NCI-H1417 treated with DMSO at 0.1 percent for 48 hours (cell line): ENCODE measurements at regions not wholly inside any gene's neighbourhood (a gene's known extent, or its start where the extent isn't known, plus 50 kb on each side); places are given as distances from the start of the nearest gene placed in this dataset.
"Not testable (repeated sequence)": the region's sequence is repeated elsewhere in the genome, so short reads cannot be mapped to it uniquely, and the experiment has no call there.

ENCODE experiments used
- DNase-seq: peaks from one replicate; lab custom pipeline; 2025; lab: John Stamatoyannopoulos, UW

GRCh38 chr11:109939166-109939810, 153.9 kb upstream of the ZC3H12C start:
- peak; percentile 53 for DNase-seq

GRCh38 chr11:109940816-109941215, 152.4 kb upstream of the ZC3H12C start:
- DNase-seq, result no peak

- DNase-seq, result no peak
These were observed 147.4 kb upstream of the ZC3H12C start for GRCh38 chr11:109945626-109946321.

GRCh38 chr11:109946322-109946846, 146.8 kb upstream of the ZC3H12C start:
- DNase-seq, result peak; percentile 41

- DNase-seq, result no peak
These were observed 138.7 kb upstream of the ZC3H12C start for GRCh38 chr11:109954534-109954933.

GRCh38 chr11:109956124-109956793, 136.9 kb upstream of the ZC3H12C start:
- no peak for DNase-seq

- no peak for DNase-seq
These were observed 136.2 kb upstream of the ZC3H12C start for GRCh38 chr11:109957000-109957399.

GRCh38 chr11:109957601-109958000, 135.6 kb upstream of the ZC3H12C start:
- DNase-seq, result no peak

- no peak for DNase-seq
These were observed 134.9 kb upstream of the ZC3H12C start for GRCh38 chr11:109958131-109958820.

- DNase-seq, result no peak
These were observed 134.4 kb upstream of the ZC3H12C start for GRCh38 chr11:109958821-109959166.

- DNase-seq, result no peak
These were observed 132.4 kb upstream of the ZC3H12C start for GRCh38 chr11:109960831-109961230.

GRCh38 chr11:109961261-109961660, 131.9 kb upstream of the ZC3H12C start:
- no peak for DNase-seq

GRCh38 chr11:109963101-109963500, 130.1 kb upstream of the ZC3H12C start:
- no peak for DNase-seq

- no peak for DNase-seq
These were observed 128.7 kb upstream of the ZC3H12C start for GRCh38 chr11:109964487-109964886.

- not testable (repeated sequence) for DNase-seq
These were observed 127.7 kb upstream of the ZC3H12C start for GRCh38 chr11:109965445-109965844.

GRCh38 chr11:109965926-109966325, 127.3 kb upstream of the ZC3H12C start:
- not testable (repeated sequence) for DNase-seq

- DNase-seq, result not testable (repeated sequence)
These were observed 126.1 kb upstream of the ZC3H12C start for GRCh38 chr11:109967136-109967535.

- DNase-seq, result no peak
These were observed 124.9 kb upstream of the ZC3H12C start for GRCh38 chr11:109968299-109968698.

GRCh38 chr11:109968781-109969180, 124.4 kb upstream of the ZC3H12C start:
- no peak for DNase-seq

- no peak for DNase-seq
These were observed 122.5 kb upstream of the ZC3H12C start for GRCh38 chr11:109970516-109971183.

- DNase-seq, result no peak
These were observed 122.0 kb upstream of the ZC3H12C start for GRCh38 chr11:109971184-109971523.

- DNase-seq, result no peak
These were observed 120.9 kb upstream of the ZC3H12C start for GRCh38 chr11:109972181-109972715.
